ENCODE measurements at regions not wholly inside any gene's neighbourhood (a gene's known extent, or its start where the extent isn't known, plus 50 kb on each side); places are given as distances from the start of the nearest gene placed in this dataset.

- no peak for DNase-seq
- no peak overlapping the region for H3K4me3 ChIP-seq
- no peaks in the 10 kb centered on the region for H3K27me3 ChIP-seq
- TF ChIP-seq CTCF (IDR thresholded peaks at IDR 0.05) (no peak), POLR2A (IDR thresholded peaks at IDR 0.05) (no peak)
- H3K27ac ChIP-seq, result no peak overlapping the region
- H3K36me3 ChIP-seq, result no peaks in the 10 kb centered on the region
- H3K4me1 ChIP-seq, result no peaks in the 10 kb centered on the region
- WGBS (ENCODE audit: insufficient coverage, low coverage, low lambda C conversion rate, missing lambda C conversion rate), result 51% methylated on average over 3 of the region's 7 CpGs
- no peak for ATAC-seq
- no peaks in the 10 kb centered on the region for H3K9me3 ChIP-seq
- intact Hi-C loops (cut with DNase I), result no loop called here
Measured at GRCh38 chrX:10071451-10072144, 85.2 kb upstream of the CLCN4 start.

- no peaks in the 10 kb centered on the region for H3K27me3 ChIP-seq
- intact Hi-C loops (cut with DNase I), result no loop called here
- TF ChIP-seq CTCF (IDR thresholded peaks at IDR 0.05) (no peak), POLR2A (IDR thresholded peaks at IDR 0.05) (no peak)
- ATAC-seq (no peak), DNase-seq (no peak)
- H3K4me1 ChIP-seq, result peaks cover 0 to 4% (median 2%) of the 10 kb centered on the region in 4 donors
- no peak overlapping the region for H3K4me3 ChIP-seq
- H3K36me3 ChIP-seq, result no peaks in the 10 kb centered on the region
- H3K9me3 ChIP-seq, result no peaks in the 10 kb centered on the region
- 80% methylated on average over 3 of the region's 4 CpGs for WGBS (ENCODE audit: insufficient coverage, low coverage, low lambda C conversion rate, missing lambda C conversion rate)
- H3K27ac ChIP-seq, result no peak overlapping the region
Measured at GRCh38 chrX:10072786-10073568, 83.8 kb upstream of the CLCN4 start.

- no peaks in the 10 kb centered on the region for H3K27me3 ChIP-seq
- TF ChIP-seq CTCF (IDR thresholded peaks at IDR 0.05) (no peak), POLR2A (IDR thresholded peaks at IDR 0.05) (no peak)
- WGBS (ENCODE audit: insufficient coverage, low coverage, low lambda C conversion rate, missing lambda C conversion rate), result 25% methylated on average over 1 of the region's 1 CpG
- no peaks in the 10 kb centered on the region for H3K36me3 ChIP-seq
- intact Hi-C loops (cut with DNase I), result no loop called here
- H3K4me1 ChIP-seq, result peaks cover 0 to 4% (median 2%) of the 10 kb centered on the region in 4 donors
- DNase-seq (no peak), ATAC-seq (no peak)
- H3K27ac ChIP-seq, result no peak overlapping the region
- no peak overlapping the region for H3K4me3 ChIP-seq
- no peaks in the 10 kb centered on the region for H3K9me3 ChIP-seq
Measured at GRCh38 chrX:10073671-10074070, 83.1 kb upstream of the CLCN4 start.

GRCh38 chrX:10074241-10074941, 82.4 kb upstream of the CLCN4 start:
- WGBS (ENCODE audit: insufficient coverage, low coverage, low lambda C conversion rate, missing lambda C conversion rate), result 50% methylated on average over 6 of the region's 9 CpGs
- Histone ChIP-seq H3K4me3 (no peak overlapping the region), H3K4me1 (peaks cover 0 to 5% (median 2%) of the 10 kb centered on the region in 4 donors), H3K27ac (no peak overlapping the region), H3K27me3 (no peaks in the 10 kb centered on the region), H3K9me3 (no peaks in the 10 kb centered on the region), H3K36me3 (no peaks in the 10 kb centered on the region)
- DNase-seq, result peak in 1 of 3 donors; percentile 56
- TF ChIP-seq POLR2A (IDR thresholded peaks at IDR 0.05), result no peak
- intact Hi-C loops (cut with DNase I), result no loop called here
- peak in 3 of 4 donors; percentile 34 to 62 (median 51) for ATAC-seq
